ENCODE measurements at regions not wholly inside any gene's neighbourhood (a gene's known extent, or its start where the extent isn't known, plus 50 kb on each side); places are given as distances from the start of the nearest gene placed in this dataset.
"Not testable (repeated sequence)": the region's sequence is repeated elsewhere in the genome, so short reads cannot be mapped to it uniquely, and the experiment has no call there.

- no peak for DNase-seq (ENCODE audit: low spot score)
Observed at GRCh38 chr1:30216602-30217001, 506.8 kb downstream of the MATN1 start.

- no peak for DNase-seq (ENCODE audit: low spot score)
Observed at GRCh38 chr1:30213936-30214335, 509.4 kb downstream of the MATN1 start.

- not testable (repeated sequence) for DNase-seq (ENCODE audit: low spot score)
Observed at GRCh38 chr1:30207962-30208361, 515.4 kb downstream of the MATN1 start.

- DNase-seq (ENCODE audit: low spot score), result not testable (repeated sequence)
Observed at GRCh38 chr1:30206631-30207030, 516.8 kb downstream of the MATN1 start.

- not testable (repeated sequence) for DNase-seq (ENCODE audit: low spot score)
Observed at GRCh38 chr1:30204916-30205315, 518.5 kb downstream of the MATN1 start.

GRCh38 chr1:30201015-30201414, 522.4 kb downstream of the MATN1 start:
- DNase-seq (ENCODE audit: low spot score), result no peak

- no peak for DNase-seq (ENCODE audit: low spot score)
Observed at GRCh38 chr1:30200161-30200560, 523.2 kb downstream of the MATN1 start.

- no peak for DNase-seq (ENCODE audit: low spot score)
Observed at GRCh38 chr1:30199563-30199962, 523.8 kb downstream of the MATN1 start.

GRCh38 chr1:30198795-30199403, 524.5 kb downstream of the MATN1 start:
- no peak for DNase-seq (ENCODE audit: low spot score)

GRCh38 chr1:30198451-30198760, 525.0 kb downstream of the MATN1 start:
- DNase-seq (ENCODE audit: low spot score), result no peak

GRCh38 chr1:30197639-30198450, 525.5 kb downstream of the MATN1 start:
- no peak for DNase-seq (ENCODE audit: low spot score)

GRCh38 chr1:30196872-30197638, 526.3 kb downstream of the MATN1 start:
- no peak for DNase-seq (ENCODE audit: low spot score)

- DNase-seq (ENCODE audit: low spot score), result no peak
Observed at GRCh38 chr1:30196457-30196856, 526.9 kb downstream of the MATN1 start.

GRCh38 chr1:30195424-30196134, 527.8 kb downstream of the MATN1 start:
- DNase-seq (ENCODE audit: low spot score), result no peak

- no peak for DNase-seq (ENCODE audit: low spot score)
Observed at GRCh38 chr1:30194741-30195423, 528.5 kb downstream of the MATN1 start.

GRCh38 chr1:30194046-30194619, 529.3 kb downstream of the MATN1 start:
- no peak for DNase-seq (ENCODE audit: low spot score)

- no peak for DNase-seq (ENCODE audit: low spot score)
Observed at GRCh38 chr1:30192969-30193630, 530.3 kb downstream of the MATN1 start.

- DNase-seq (ENCODE audit: low spot score), result no peak
Observed at GRCh38 chr1:30191154-30191702, 532.2 kb downstream of the MATN1 start.

GRCh38 chr1:30190511-30191153, 532.8 kb downstream of the MATN1 start:
- DNase-seq (ENCODE audit: low spot score), result no peak

Measured in SK-N-DZ (cell line).